Keratinocyte (primary cell): ENCODE measurements at regions not wholly inside any gene's neighbourhood (a gene's known extent, or its start where the extent isn't known, plus 50 kb on each side); places are given as distances from the start of the nearest gene placed in this dataset.

Experiments used
- CTCF ChIP-seq, 3 experiments: IDR thresholded peaks in 1 of 3; conservative IDR thresholded peaks in 1 of 3; optimal IDR thresholded peaks in 1 of 3; 2 replicates in 2 of 3; 3 replicates in 1 of 3; pipeline versions ENCODE3 to v1.5.1; 2011; ENCODE audit warnings: low read length in 3 of 3, mild to moderate bottlenecking in 3 of 3, moderate library complexity in 2 of 3, control low read depth in 1 of 3, inconsistent platforms in 1 of 3; ENCODE audit not compliant: insufficient read depth in 2 of 3; ENCODE audit errors: extremely low read depth in 1 of 3
- EZH2 ChIP-seq: IDR thresholded peaks from one replicate; pipeline ENCODE4 v1.6.1; 2012; ENCODE audit warnings: inconsistent platforms, mild to moderate bottlenecking, low read length, moderate library complexity

- TF ChIP-seq CTCF (optimal IDR thresholded peaks at IDR 0.05 in 1 of 3, IDR thresholded peaks at IDR 0.05 in 1 of 3, conservative IDR thresholded peaks at IDR 0.05 in 1 of 3; ENCODE audit: extremely low read depth in 1 of 3, insufficient read depth in 2 of 3, low read length in 3 of 3) (no peak), EZH2 (no peak)
Observed at GRCh38 chrX:26909728-26910127, 553.4 kb downstream of the PPP4R3C start.
